CD4-positive, alpha-beta T cell treated with Interleukin-4 for 1 hour (primary cell): ENCODE measurements at regions not wholly inside any gene's neighbourhood (a gene's known extent, or its start where the extent isn't known, plus 50 kb on each side); places are given as distances from the start of the nearest gene placed in this dataset.

Experiments used
- DNase-seq, 2 donors: peaks; one replicate each; pipeline ENCODE4 v3.0.0-alpha.2; 2020 to 2022

GRCh38 chr10:44478040-44478439 is 93.1 kb upstream of the CXCL12 start:
- DNase-seq: no peak

- no peak for DNase-seq
These were observed 94.2 kb upstream of the CXCL12 start for GRCh38 chr10:44478876-44479705.

GRCh38 chr10:44492678-44493077 is 107.8 kb upstream of the CXCL12 start:
- no peak for DNase-seq

- no peak for DNase-seq
These were observed 113.3 kb upstream of the CXCL12 start for GRCh38 chr10:44498222-44498621.

- DNase-seq: no peak
These were observed 115.6 kb upstream of the CXCL12 start for GRCh38 chr10:44500451-44500850.

- no peak for DNase-seq
These were observed 121.5 kb upstream of the CXCL12 start for GRCh38 chr10:44506386-44506785.

- no peak for DNase-seq
These were observed 125.7 kb upstream of the CXCL12 start for GRCh38 chr10:44510379-44511115.

- no peak for DNase-seq
These were observed 126.3 kb upstream of the CXCL12 start for GRCh38 chr10:44511166-44511565.

GRCh38 chr10:44511601-44512000 is 126.7 kb upstream of the CXCL12 start:
- DNase-seq: no peak

GRCh38 chr10:44512431-44513022 is 127.6 kb upstream of the CXCL12 start:
- no peak for DNase-seq

GRCh38 chr10:44513591-44513990 is 128.7 kb upstream of the CXCL12 start:
- no peak for DNase-seq

- no peak for DNase-seq
These were observed 132.0 kb upstream of the CXCL12 start for GRCh38 chr10:44516891-44517290.

GRCh38 chr10:44517635-44518034 is 132.7 kb upstream of the CXCL12 start:
- no peak for DNase-seq

- DNase-seq: no peak
These were observed 134.5 kb upstream of the CXCL12 start for GRCh38 chr10:44519361-44519760.

- no peak for DNase-seq
These were observed 135.8 kb upstream of the CXCL12 start for GRCh38 chr10:44520651-44521050.

- DNase-seq: no peak
These were observed 154.3 kb upstream of the CXCL12 start for GRCh38 chr10:44539178-44539577.

- no peak for DNase-seq
These were observed 167.8 kb upstream of the CXCL12 start for GRCh38 chr10:44552726-44553125.

- DNase-seq: no peak
These were observed 172.8 kb upstream of the CXCL12 start for GRCh38 chr10:44557596-44558191.

GRCh38 chr10:44558521-44558920 is 173.6 kb upstream of the CXCL12 start:
- no peak for DNase-seq

GRCh38 chr10:44564361-44564760 is 179.5 kb upstream of the CXCL12 start:
- DNase-seq: no peak

- DNase-seq: no peak
These were observed 179.9 kb upstream of the CXCL12 start for GRCh38 chr10:44564790-44565189.

GRCh38 chr10:44566786-44567185 is 181.9 kb upstream of the CXCL12 start:
- no peak for DNase-seq

GRCh38 chr10:44567471-44567870 is 182.6 kb upstream of the CXCL12 start:
- no peak for DNase-seq
